Lower lobe of right lung (tissue), 2 donors: ENCODE measurements at regions not wholly inside any gene's neighbourhood (a gene's known extent, or its start where the extent isn't known, plus 50 kb on each side); places are given as distances from the start of the nearest gene placed in this dataset.
"Not testable (repeated sequence)": the region's sequence is repeated elsewhere in the genome, so short reads cannot be mapped to it uniquely, and the experiment has no call there.

ENCODE experiments used
- ATAC-seq, 2 donors: fragments of 200-7000 bp; cut with Tn5 transposase; one replicate each; pipeline ENCODE4 v1.9.1; 2020 to 2022; ENCODE audit warnings: mild to moderate bottlenecking in 2 of 2, moderate library complexity in 2 of 2
- DNase-seq: peaks from one replicate; pipeline ENCODE4 v3.0.0-alpha.2; 2020
- H3K27ac ChIP-seq: fragments of 200-600 bp; one replicate; pipeline ENCODE4 v1.8.0; 2022
- H3K27me3 ChIP-seq: fragments of 200-600 bp; one replicate; pipeline ENCODE4 v1.8.0; 2022; ENCODE audit warnings: low read depth
- H3K36me3 ChIP-seq: fragments of 200-600 bp; one replicate; pipeline ENCODE4 v1.8.0; 2022; ENCODE audit warnings: mild to moderate bottlenecking
- H3K4me1 ChIP-seq: fragments of 200-600 bp; one replicate; pipeline ENCODE4 v1.8.0; 2022
- H3K4me3 ChIP-seq: fragments of 200-600 bp; one replicate; pipeline ENCODE4 v1.8.0; 2022; ENCODE audit warnings: mild to moderate bottlenecking
- H3K9me3 ChIP-seq: fragments of 200-600 bp; one replicate; pipeline ENCODE4 v1.8.0; 2022
- intact Hi-C: fragments of 100-400 bp; cut with DNase I; formaldehyde crosslinking; loops from one replicate; pipeline ENCODE4 v1.11.0; 2022
- TF ChIP-seq, protein P1 (sequence below): fragments of 200-600 bp; IDR thresholded peaks from one replicate; pipeline ENCODE4 v1.8.0; 2022; ENCODE audit warnings: antibody characterized with exemption, mild to moderate bottlenecking
- donor health status: DM: no; HTN: yes; CAD: no; lungs with severe emphysema.

DNA sequence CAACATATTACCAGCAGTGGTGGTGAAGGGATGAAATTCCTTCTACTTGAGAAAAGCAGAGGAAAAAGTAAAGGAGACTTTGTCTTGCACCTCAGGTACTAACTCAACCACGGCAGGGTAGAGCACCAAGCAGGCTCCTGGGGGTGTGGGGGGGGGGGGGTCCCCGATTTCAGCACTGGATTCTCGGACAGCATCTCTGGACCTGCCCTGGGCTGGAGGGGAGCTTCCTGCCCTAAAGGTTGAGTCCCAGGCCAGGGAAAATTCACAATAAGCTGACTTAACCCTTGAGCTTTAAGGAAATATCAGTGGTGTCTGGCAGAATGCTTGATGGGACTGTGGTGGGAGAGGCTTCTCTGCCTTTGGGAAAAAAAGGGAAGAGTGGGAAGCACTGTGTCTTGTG is 233.2 kb upstream of the CXADR start:
- Histone ChIP-seq H3K4me3 (no peak overlapping the region), H3K36me3 (no peaks in the 10 kb centered on the region), H3K9me3 (peaks cover 6% of the 10 kb centered on the region), H3K27me3 (no peaks in the 10 kb centered on the region), H3K27ac (no peak overlapping the region), H3K4me1 (no peaks in the 10 kb centered on the region)
- no peak for ATAC-seq
- intact Hi-C loops: no loop called here
- TF ChIP-seq, protein P1, sequence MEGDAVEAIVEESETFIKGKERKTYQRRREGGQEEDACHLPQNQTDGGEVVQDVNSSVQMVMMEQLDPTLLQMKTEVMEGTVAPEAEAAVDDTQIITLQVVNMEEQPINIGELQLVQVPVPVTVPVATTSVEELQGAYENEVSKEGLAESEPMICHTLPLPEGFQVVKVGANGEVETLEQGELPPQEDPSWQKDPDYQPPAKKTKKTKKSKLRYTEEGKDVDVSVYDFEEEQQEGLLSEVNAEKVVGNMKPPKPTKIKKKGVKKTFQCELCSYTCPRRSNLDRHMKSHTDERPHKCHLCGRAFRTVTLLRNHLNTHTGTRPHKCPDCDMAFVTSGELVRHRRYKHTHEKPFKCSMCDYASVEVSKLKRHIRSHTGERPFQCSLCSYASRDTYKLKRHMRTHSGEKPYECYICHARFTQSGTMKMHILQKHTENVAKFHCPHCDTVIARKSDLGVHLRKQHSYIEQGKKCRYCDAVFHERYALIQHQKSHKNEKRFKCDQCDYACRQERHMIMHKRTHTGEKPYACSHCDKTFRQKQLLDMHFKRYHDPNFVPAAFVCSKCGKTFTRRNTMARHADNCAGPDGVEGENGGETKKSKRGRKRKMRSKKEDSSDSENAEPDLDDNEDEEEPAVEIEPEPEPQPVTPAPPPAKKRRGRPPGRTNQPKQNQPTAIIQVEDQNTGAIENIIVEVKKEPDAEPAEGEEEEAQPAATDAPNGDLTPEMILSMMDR: no peak
- DNase-seq: no peak

DNA sequence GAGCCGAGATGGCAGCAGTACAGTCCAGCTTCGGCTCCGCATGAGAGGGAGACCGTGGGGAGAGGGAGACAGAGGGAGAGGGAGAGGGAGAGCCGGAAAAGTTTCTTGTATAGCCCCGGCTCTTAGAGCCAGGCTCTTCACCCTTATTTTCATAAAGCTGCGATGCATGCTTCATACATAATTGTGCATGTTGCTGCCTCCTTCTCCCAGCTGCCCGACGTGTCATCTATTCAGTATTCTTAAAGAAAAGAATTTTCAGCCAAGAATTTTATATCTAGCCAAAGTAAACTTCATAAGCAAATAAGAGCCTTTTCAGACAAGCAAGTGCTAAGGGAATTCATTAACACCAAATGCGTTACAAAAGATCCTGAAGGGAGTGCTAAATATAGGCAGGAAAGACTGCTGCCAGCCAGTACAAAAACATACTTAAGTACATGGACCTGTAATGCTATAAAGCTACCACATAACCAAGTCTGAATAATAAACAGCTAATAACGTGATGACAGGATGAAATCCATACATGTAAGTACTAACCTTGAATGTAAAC is 219.8 kb upstream of the CXADR start:
- ATAC-seq: peak; percentile 73 to 87
- H3K4me1 ChIP-seq, DNase-seq, intact Hi-C loops, H3K27me3 ChIP-seq, H3K4me3 ChIP-seq, H3K27ac ChIP-seq, H3K36me3 ChIP-seq: not testable (repeated sequence)
- peaks cover 12% of the 10 kb centered on the region for H3K9me3 ChIP-seq

DNA sequence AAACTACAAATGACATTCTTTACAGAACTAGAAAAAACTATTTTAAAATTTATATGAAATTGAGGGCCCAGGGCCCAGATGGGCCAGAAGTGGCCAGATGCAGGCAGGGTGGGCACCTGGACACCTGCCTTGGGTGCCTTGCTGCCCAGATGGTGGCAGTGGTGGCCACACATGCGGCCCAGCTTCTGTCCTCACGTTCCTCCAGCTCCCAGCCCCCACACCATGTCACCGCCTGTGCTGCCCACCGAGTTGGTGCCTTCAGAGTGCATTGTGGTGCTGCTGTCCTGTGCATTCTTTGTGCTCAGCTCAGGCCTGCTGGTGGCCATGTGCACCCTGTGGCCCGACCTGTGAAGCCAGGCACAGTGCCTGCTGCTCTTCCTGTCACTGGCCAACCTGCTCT is 216.8 kb upstream of the CXADR start:
- Histone ChIP-seq H3K9me3 (peaks cover 15% of the 10 kb centered on the region), H3K36me3 (no peaks in the 10 kb centered on the region), H3K27me3 (no peaks in the 10 kb centered on the region), H3K4me1 (no peaks in the 10 kb centered on the region), H3K4me3 (no peak overlapping the region), H3K27ac (no peak overlapping the region)
- intact Hi-C loops: no loop called here
- DNase-seq (no peak), ATAC-seq (peak in 1 of 2 donors; percentile 47)
- TF ChIP-seq, protein P1: no peak

DNA sequence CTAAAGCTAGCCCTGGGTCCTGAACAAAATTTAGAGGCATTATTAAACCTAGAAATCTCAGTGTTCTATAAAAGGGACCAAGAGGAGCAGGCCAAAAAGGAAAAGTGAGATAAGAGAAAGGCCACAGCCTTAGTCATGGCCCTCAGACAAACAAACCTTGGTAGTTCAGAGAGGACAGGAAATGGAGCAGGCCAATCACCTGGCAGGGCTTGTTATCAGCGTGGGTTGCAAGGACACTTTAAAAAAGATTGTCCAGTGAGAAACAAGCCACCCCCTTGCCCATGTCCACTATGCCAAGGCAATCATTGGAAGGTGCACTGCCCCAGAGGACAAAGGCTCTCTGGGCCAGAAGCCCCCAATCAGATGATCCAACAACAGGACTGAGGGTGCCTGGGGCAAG is 213.3 kb upstream of the CXADR start:
- intact Hi-C loops, H3K4me1 ChIP-seq, ATAC-seq: not testable (repeated sequence)

DNA sequence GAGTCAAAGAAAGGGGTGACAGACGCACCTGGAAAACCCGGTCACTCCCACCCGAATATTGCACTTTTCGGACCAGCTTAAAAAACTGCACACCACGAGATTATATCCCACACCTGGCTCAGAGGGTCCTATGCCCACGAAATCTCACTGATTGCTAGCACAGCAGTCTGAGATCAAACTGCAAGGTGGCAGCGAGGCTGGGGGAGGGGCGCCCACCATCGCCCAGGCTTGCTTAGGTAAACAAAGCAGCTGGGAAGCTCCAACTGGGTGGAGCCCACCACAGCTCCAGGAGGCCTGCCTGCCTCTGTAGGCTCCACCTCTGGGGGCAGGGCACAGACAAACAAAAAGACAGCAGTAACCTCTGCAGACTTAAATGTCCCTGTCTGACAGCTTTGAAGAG is 185.1 kb upstream of the CXADR start:
- H3K27me3 ChIP-seq, H3K27ac ChIP-seq, DNase-seq, H3K36me3 ChIP-seq, H3K4me3 ChIP-seq, H3K9me3 ChIP-seq, H3K4me1 ChIP-seq, ATAC-seq, intact Hi-C loops: not testable (repeated sequence)

More for the DNA sequence above, 213.3 kb upstream of the CXADR start:
- not testable (repeated sequence) for DNase-seq, H3K36me3 ChIP-seq, H3K27ac ChIP-seq, H3K27me3 ChIP-seq, H3K4me3 ChIP-seq
- H3K9me3 ChIP-seq: peaks cover 15% of the 10 kb centered on the region

DNA sequence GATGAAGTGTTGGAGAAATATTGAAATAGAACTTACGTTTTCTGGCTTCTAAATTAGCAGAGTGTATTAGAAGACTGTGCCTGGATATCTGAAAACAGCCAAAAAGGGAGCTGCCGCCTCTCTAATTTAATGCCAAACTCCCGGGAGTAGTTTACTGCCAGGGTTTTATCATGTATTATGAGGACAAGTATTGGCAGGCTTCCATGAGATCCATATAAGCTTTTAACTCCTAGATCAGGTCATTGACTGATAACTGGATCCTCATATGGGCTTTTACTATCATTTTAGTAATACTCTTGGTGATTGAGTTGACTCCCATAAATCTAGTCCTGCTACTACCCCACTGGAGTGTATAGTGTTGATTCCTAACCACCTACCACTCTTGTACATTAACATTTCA is 178.4 kb upstream of the CXADR start:
- DNase-seq (no peak), ATAC-seq (no peak)
- H3K27me3 ChIP-seq: no peaks in the 10 kb centered on the region
- no peaks in the 10 kb centered on the region for H3K9me3 ChIP-seq
- H3K4me1 ChIP-seq: no peaks in the 10 kb centered on the region
- H3K36me3 ChIP-seq: no peaks in the 10 kb centered on the region
- intact Hi-C loops: no loop called here
- H3K4me3 ChIP-seq: no peak overlapping the region
- no peak overlapping the region for H3K27ac ChIP-seq
- TF ChIP-seq, protein P1: no peak

DNA sequence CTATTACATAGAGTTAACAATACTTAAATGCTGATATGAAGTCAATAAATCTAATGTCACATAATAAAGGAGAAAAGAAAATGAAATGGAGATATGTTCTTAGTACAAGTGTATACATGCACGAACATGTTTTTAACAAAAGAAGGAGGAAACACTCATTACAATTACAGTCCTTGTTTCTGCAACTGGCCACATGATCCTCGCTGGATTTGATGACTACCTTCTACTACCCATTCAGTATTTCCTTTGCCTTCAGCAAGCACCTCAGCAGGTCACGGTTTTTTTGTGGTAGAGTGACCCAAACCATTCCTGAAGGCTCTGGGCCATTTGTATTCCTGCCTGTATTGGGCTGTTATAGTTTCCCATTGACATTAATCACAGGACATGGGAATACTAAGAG is 172.8 kb upstream of the CXADR start:
- intact Hi-C loops: no loop called here
- H3K36me3 ChIP-seq: no peaks in the 10 kb centered on the region
- no peaks in the 10 kb centered on the region for H3K9me3 ChIP-seq
- H3K27me3 ChIP-seq: no peaks in the 10 kb centered on the region
- no peak overlapping the region for H3K27ac ChIP-seq
- no peak for ATAC-seq
- no peak for DNase-seq
- H3K4me3 ChIP-seq: no peak overlapping the region
- TF ChIP-seq, protein P1: no peak
- H3K4me1 ChIP-seq: no peaks in the 10 kb centered on the region
